ENCODE measurements at regions not wholly inside any gene's neighbourhood (a gene's known extent, or its start where the extent isn't known, plus 50 kb on each side); places are given as distances from the start of the nearest gene placed in this dataset.

- TF ChIP-seq ZBTB40 (IDR thresholded peaks at IDR 0.05) (no peak), ZBTB40 (CRISPR knock-in tag; IDR thresholded peaks at IDR 0.05) (no peak), ZNF589 (CRISPR knock-in tag; conservative IDR thresholded peaks at IDR 0.05) (no peak), ZNF773 (CRISPR knock-in tag; IDR thresholded peaks at IDR 0.05; ENCODE audit: borderline replicate concordance) (no peak), ZHX1 (CRISPR knock-in tag; IDR thresholded peaks at IDR 0.05; ENCODE audit: low read depth) (no peak), ZNF556 (CRISPR knock-in tag; IDR thresholded peaks at IDR 0.05; ENCODE audit: borderline replicate concordance) (no peak), KDM2A (CRISPR knock-in tag; IDR thresholded peaks at IDR 0.05; ENCODE audit: borderline replicate concordance, low read depth) (no peak), ZNF577 (CRISPR knock-in tag; IDR thresholded peaks at IDR 0.05; ENCODE audit: borderline replicate concordance, low read depth) (no peak)
These were observed 199.2 kb downstream of the OTOL1 start (continued) for GRCh38 chr3:161695811-161696210.

Data from HepG2 (cell line).